Islet precursor cell (in vitro differentiated cells): ENCODE measurements at regions not wholly inside any gene's neighbourhood (a gene's known extent, or its start where the extent isn't known, plus 50 kb on each side); places are given as distances from the start of the nearest gene placed in this dataset.

ENCODE experiments used
- DNase-seq: peaks from one replicate; pipeline ENCODE4 v3.0.0-alpha.2; 2018

DNA sequence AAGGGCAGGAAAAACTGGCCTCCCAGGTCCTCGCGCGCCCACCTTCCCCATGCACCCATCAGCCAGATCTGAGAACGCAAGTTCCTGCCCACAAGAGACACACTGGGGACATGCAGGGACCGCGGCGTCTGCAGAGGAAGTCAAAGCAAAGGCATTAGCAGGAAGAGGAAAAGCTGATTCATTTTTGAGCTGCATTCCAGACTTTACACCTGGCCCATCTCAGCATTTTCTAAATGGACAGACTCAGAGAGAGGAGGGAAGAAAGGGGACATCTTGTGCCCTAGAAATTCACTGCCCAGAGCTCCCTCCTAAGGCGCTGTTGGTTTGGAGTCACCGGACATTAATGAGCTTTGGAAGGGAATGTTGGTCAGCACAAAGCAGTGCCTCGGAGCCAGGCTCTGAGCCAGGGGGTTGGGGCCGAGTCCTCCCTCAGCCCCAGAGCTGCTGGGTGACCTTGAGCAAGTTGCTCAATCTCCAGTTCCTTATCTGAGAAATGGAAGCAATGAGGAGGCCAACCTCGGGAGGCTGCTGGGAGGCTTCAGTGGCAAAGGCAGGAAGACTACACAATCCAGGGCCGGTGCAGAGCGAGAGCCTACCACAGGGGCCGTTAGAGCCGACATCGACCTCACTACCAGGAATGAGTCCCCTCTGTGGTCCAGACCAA lies 150.5 kb upstream of the IQSEC1 start:
- DNase-seq = no peak

DNA sequence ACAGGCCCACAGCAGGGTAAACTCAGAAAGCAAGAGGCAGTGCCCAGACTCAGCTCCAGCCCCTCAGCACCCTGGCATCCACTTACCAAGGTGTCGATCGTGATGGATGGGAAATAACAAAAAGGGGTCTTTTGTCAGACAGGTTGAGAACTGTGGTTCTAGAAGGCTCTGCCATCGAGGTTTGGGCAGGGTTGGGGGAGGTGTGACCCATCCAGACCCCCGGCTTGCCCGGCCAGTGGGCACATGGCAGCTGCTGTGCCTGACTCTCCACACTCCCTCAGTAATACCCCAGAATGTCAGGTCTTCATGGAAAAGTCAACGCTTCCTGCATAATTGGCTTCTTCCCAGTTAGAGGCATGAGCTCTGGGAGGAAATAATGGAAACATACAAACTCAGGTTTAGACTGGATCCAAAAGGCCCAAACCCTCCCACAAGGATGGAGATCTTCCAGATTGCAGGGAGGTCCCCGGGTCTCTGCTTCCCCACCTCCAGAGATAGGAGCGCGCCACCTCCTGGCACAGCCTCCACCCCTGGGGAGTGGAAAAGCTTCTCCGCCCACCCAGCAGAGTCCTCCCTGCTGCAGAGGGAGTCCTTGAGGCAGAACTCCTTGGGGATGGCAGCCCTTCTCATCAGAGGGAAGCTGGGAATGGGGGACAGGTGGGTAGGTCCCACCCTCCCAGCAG lies 149.8 kb upstream of the IQSEC1 start:
- no peak for DNase-seq

DNA sequence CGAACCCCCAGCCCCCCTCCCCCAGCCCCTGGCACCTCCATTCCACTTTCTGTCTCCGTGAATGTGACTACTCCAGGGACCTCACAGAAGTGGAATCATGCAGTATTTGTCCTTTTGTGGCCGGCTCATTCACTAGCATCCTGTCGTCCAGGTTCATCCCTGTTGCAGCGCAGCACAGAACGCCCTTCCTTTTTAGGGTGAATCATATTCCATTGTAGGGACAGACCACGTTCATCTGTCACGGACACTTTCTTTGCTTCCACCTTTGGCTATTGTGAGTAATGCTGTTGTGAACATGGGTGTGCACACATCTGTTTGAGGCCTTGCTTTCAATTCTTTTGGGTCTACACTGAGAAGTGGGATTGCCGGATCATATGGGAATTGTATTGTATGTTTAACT lies 148.9 kb upstream of the IQSEC1 start:
- no peak for DNase-seq

DNA sequence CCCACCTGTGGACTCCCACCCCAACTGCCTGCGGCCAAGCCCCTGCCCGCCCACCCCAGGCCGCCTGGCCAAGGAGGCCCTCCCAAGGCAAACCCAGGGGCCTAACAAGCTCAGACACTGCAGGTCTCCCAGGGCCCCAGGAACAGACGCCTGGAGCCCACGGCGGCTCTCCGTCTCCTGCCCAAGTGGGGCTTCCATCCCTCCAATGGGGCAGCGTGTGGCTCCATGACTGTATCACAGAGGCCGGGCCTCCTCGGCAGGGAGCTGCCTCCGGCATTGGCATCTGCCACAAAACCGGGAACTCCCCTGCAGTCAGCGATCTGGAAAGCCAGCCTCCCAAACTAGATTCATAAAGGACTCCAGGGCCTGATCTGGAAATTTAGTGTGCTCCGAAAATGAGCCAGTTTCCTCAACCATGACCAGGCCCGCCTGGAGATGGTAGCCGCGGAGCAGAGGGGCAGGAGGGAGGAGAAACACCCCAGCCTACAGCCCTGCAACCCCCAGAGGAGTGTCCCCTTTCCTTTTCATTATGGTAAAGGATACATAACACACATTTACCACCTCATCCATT lies 148.3 kb upstream of the IQSEC1 start:
- no peak for DNase-seq

DNA sequence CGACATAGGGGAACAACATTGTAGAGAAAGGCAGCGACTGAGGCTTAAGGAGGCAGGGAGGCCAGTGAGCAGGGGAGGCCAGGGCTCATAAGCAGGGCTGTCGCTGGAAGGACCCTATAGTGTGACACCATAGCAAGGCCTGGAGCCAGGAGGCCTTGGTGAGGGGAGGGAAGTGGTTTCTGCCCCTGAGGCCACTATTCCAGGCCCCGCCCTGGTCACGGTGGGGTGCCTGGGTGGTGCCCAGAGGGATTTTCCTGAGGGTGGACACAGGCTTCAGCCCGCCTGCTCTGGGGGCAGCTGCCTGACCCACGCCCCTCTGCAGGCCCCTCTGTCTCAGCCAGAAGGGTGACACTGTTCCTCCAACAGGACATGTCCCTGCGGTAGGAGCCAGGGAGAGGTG lies 147.8 kb upstream of the IQSEC1 start:
- DNase-seq = no peak

DNA sequence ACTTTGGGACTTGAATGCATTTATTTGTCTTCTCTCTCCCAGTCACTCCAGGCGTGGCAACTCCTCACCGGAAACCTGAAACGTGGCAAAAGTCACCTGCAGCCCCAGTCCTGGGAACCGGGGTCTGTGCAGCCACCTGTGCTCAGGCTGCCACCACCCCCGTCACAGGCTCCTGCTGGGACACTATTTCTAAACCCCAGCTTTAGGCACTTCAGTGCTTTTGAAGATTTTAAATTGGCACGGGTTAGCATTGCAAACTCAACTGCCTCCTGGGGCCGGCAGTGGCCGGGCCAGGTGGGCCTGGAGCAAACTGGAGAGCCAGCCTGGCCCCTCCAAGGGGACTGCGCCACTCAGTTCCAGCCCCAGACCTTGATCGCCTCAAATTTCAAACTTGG lies 146.7 kb upstream of the IQSEC1 start:
- no peak for DNase-seq

DNA sequence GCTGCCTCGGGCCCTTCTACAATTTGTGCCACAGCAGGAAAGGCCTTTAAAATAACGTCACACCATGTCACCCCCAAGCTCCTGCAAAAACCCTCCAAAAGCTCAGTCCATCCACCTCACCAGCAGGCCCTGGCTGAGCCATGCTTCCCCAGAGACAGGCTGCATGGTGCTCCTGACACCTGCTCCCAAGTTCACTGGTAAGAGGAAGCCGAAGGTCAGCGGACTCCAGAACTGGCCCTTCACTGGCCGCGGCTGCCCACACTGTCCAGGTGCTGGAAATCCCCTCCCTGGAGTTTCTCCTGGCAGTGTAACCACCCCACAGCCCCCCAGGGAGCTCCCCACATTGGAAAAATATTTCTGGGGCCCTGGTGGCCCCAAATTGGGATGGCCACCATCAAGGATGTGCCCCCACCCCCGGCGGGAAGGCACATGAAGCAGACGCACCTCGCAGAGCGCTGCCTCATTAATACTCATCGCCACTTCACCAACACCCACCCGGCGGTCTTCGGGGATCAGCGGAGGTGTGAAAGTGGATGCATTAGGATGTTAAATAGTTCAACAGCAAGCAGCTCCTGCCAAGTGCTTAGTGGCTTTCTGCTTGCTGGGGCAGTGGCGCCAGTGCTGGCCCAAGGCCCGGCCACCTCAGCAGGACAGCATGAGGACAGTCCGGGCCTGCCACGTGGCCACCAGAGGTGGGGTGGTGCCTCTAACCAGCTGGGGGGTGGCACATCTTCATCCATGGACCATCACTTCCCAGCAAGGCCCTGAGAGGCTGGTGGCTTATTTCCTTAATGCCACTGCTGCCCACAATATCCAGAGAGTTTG lies 146.1 kb upstream of the IQSEC1 start:
- no peak for DNase-seq

DNA sequence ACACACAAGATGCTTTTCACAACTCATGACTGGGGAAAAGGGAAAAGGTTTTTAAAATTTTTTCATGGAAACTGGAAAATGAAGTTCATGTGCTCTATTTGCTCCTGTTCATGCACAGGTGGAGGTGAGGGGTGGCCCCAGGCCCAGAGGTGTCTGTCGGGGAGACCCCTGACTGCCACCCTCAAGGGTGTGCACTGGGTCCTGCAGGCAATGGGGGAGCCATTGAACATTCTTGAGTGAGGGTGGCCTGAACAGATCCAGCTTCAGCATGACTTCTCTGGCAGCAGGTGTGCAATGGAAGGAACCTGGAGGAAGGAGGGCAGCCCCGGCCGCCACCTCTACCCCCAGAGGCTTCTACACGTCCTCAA lies 145.3 kb upstream of the IQSEC1 start:
- no peak for DNase-seq

DNA sequence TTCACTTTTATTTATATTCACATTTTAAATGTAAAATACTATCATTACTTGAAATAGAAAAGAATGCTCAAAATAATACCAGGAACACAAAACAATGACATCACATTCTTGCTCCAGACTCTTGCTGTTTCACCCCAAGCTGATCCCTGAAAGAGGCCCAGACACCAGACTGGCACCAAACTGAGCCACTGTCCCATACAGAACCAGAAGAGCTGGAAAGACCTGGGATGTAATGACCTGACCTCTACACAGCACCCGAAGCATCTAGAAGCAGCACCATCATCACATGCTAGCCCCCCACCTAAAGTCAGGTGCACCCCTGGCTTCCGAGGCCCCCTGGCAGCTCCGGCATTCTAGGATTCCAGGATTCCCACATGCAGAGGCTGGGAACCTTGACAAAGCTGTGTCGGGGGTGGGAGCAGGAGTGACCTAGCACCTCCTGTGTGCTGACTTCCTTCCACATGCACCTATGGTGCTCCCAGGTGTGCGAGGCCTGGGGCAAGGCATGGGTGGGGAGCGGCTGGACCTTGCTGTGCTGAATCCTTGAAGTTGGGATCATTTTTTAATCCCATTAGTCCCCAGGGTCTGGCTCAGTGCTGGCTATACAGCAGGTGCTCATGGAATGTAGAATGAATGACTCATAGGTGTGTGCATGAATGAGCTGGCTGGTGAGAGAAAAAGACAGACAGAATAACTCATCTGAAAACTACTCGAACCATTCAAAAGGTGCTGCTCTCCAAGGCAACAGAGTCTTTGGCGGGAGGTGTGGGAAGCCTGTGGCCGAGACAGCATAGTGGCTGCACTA lies 144.7 kb upstream of the IQSEC1 start:
- DNase-seq = peak; percentile 91

DNA sequence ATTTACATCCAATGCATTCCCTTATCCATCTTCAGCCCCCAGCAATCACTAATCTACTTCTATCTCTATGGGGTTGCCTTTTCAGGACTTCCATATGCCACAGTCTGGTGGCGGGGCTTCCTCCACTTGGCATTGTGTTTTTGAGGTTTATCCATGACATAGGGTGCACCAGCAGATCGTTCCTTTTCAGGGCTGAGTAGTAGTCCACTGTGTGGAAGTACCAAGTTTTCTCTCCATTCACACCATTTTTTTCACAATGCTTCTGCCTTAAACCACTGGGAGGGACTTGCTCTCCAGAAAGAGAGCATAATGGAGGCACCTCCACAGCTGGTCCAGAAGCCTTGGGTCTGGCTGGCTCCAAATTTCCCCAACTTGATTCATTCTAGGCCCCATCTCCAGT lies 144.0 kb upstream of the IQSEC1 start:
- DNase-seq = no peak

DNA sequence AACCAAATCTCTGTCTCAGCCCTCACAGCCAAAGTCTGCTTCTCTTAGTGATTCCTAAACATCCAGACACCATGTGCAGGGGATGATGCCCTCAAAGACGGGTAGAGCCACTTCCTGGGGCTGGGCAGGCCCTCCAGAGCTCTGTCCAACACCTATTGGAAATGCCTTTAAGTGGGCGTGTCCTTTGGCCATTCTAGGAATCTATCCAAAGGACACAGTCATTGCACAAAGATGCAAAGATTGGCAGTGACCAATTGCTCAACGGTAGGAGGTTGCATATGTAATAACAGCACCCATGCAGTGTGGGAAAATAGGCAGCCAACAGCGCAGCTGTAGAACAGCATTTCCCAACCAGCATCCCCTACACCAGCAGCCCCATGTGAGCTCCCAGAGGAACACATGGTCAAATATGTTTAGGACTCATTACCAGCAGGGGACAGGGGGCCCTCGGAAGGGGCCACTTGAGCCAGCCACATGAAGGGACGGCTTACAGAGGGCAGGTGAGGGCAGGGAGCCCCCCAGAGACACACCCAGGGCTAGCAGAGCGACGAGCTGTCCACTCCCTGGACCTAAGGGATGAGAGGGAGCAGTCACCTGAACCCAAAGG lies 142.8 kb upstream of the IQSEC1 start:
- DNase-seq = no peak

DNA sequence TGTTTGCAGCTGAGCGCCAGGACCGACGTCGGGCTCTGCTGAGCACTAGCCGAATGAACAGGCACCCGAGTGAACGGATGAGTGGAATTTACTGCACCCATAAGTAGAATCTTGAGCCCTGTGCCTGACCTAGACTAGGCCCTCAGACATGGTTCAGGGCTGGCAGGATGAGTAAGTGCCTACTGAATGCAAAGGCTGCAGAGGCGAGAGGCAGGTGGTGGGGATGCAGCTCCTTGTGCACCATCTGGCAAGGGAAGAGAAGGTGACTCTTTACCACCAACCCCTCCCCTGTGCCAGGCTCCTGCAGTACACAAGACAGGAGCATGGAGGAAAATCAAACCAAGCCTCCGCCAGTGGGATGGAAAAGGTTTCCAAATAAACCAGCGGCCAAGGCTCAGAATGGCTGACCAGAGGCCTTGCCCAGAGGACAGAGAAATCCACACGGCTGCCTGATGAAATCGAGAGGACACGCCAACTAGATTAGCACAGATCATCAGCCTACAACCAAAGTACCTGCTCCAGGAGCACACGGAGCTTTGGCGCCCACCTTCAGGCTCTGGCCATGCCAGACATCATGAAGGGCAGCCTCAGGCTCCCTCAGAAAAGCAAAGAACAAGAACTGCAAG lies 141.7 kb upstream of the IQSEC1 start:
- no peak for DNase-seq

DNA sequence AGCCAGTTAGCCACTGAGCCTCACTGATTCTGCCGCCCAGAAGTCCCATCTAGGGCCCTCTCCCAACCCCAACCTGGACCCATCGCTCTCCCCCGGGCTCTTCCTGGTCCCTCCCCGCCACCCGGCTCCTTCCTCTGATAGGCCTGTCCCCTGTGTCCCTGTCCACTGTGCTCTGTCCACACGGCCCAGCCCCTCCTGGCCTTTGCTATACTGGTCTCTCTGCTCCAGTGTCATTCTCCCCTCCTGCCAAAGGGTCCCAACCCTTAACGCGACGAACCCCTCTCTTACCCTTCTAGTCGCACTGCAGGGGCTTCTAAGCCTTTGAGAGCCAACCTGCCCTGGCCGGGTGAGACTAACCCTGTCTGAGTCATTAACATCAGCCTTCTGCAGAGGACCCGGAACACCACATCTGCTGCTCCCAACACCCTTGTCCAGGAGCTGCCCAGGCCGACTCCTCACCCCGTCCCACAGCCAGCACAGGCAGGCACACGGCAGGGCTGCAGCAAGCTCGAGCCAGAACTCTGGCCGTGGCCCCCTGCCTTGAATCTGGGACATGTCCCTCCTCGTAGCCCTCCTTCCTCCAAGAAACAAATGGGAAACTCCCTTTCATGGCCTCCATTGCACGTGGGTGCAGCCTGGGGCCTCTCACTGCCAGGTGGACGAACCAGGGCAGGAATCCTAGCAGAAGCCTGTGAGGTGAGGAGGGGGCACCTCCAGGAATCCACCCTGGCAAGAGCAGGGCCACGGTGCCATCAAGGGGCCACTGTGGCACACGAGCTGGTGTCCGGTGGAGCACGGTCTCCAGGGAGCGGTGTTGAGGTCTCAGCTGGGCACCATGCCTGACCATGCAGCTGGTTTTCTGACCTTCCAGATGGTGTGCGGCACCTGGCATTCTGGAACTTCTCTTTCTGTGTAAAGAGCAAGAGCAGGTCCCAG lies 140.9 kb upstream of the IQSEC1 start:
- DNase-seq = no peak

DNA sequence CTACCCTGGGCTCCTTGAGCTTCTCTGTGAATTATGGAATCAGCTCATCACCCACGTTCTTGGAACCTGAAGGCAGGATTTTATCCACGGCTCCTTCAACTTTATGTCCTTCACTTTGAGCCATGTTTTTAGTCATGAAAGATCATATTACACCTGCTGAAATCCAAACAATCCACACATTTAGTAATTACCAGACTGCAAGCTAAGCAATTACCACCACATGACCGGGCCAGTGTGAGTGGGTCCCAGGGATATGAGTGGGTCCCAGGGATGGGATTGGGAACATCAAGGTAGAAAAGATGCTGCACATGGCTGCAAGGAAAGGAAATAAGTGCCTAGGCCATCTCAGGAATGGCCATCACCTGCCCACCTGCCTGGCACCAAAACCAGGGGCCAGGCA lies 140.3 kb upstream of the IQSEC1 start:
- no peak for DNase-seq

DNA sequence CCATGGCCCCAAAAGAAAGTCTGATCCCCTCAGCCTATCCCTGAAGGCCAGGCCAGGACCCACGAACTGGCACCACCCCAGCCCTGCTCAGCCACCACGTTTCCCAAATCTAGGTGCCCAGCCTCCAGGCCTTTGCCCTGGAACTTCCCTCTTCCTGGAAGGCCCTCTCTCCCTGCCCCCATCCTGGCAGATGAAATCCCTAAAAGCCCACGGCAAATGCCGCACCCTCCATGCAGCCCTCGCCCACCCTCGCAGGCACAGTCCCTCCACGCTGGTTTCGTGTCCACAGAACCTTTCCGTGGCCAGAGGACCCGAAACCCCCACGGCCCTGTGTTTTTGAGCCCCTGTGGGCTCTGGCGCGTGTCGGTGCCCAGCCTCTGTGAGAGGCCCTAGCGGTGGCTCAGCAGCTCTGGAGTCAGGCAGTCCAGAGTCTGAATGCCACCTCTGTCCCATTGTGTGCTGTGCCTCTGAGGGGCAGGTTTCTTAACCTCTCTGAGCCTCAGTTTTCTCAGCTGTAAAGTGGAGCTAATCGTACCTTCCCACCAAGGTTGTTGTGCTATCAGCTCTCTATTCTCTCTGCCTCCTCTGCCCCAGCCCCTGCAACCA lies 138.5 kb upstream of the IQSEC1 start:
- DNase-seq = no peak

DNA sequence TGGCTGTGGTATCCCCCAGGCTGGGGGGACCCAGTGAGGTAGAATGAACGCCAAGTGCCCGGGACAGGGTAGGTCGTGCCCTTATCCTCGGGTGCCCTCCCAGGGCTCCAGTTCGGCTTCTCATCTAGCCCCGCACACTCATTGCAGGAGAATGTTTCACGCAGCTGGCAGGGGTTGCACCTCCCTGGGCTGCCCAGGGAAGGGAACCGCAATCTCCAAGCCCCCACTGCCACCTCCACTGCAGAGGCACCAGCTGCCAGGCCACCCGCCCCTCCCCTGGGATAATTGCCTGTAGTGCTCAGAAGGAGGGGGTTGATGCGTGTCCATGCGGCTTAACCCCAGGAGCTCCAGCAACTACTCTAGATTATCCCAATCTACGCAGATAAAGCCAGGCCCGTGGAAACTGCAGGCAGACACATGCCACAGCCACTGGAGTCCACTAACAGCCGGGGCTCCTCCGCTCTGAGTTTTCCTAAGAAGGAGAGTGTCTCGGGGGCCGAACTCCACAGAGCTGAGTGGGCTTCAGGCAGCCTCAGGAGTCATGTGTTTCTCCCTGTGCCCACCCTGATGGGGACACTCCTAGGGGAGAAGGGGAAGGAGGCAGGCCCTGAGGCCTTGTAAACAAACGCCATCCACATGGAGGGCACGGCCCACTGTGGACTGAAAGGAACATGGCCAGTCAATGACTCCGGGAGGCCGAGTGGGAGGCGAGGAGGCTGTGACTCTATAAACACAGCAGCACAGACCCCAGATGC lies 137.2 kb upstream of the IQSEC1 start:
- no peak for DNase-seq

DNA sequence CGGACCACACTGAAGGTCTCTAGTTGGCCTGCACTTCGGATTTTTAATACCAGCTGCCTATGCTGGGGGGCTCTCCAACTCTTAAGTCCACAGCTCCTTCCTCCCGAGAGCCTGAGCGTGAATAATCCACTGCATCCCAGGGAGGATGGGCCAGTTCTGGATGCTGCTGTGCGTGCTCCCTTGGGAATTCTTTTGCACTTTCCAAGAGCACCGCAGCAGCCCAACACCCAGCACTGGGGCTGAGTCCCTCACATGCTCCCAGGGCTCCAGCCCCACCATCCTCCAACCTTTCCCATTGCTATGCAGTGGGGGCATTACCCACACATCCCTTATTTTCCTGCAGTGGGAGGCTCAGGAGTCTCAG lies 136.4 kb upstream of the IQSEC1 start:
- DNase-seq = no peak

DNA sequence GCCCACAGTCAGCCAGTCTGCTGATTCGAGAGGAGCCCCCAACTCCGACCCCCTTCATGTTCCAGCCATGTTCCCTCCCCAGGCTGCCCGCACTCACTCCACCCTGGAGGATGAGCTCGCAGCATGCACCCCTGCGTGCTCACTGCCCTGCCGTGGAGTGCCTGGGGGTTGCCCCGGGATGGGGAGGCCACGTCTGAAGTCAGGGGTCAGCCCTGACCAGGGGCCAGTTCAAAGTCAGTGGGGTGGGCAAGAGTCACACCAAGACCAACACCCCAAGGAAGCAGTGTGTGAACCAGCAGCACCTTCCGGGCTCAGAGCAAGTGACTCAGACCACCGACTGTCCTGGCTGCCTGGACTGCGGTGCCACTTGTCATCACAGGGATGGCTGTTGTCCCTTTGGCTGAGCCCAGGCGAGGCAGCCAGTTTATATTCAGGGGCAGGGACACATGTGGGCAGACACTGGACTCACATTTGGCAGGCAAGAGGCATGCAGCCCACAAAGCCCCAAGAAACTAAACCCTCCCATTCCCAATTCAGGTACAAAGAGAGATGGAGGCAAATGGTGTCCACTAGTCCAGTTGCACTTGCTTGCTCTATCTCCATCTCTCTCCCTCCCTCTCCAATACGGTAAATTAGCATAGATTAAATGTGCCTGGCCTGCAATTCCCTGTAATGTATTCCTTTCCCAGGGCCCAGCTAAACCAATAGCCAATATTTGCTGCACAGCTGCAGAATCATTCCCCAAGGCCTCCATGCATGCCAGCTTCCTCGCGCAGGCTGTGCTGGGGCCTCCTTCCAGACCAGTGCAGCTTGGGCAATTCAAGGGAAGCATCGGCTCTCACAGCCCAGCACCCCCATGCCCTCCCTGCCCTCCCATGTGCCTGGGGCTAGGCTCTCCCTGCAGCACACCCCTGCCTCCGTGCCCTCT lies 135.7 kb upstream of the IQSEC1 start:
- no peak for DNase-seq
